ENCODE measurements at regions not wholly inside any gene's neighbourhood (a gene's known extent, or its start where the extent isn't known, plus 50 kb on each side); places are given as distances from the start of the nearest gene placed in this dataset.

DNA sequence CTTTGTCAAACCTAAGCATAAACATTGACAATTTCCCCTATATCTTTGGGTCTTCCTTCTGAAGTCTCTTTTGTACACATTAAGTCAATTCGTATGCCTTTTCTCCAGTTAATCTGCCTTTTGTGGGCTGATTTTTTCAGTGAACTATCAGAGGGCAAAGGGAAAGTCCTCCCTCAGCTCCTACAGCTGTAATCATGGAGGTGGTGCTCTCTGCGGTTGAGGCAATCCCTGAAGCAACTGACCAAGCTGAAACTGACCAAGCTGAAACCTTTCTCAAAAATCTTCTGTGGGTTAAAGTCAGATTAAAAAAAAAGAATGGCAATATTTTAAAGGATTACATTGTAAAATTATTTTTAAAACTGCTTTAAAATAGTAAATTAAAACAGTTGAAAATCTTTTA lies 105.8 kb upstream of the DNAJC10 start:
- no peaks in the 10 kb centered on the region for H3K36me3 ChIP-seq
- H3K4me3 ChIP-seq: no peak overlapping the region
- TF ChIP-seq, protein P1, sequence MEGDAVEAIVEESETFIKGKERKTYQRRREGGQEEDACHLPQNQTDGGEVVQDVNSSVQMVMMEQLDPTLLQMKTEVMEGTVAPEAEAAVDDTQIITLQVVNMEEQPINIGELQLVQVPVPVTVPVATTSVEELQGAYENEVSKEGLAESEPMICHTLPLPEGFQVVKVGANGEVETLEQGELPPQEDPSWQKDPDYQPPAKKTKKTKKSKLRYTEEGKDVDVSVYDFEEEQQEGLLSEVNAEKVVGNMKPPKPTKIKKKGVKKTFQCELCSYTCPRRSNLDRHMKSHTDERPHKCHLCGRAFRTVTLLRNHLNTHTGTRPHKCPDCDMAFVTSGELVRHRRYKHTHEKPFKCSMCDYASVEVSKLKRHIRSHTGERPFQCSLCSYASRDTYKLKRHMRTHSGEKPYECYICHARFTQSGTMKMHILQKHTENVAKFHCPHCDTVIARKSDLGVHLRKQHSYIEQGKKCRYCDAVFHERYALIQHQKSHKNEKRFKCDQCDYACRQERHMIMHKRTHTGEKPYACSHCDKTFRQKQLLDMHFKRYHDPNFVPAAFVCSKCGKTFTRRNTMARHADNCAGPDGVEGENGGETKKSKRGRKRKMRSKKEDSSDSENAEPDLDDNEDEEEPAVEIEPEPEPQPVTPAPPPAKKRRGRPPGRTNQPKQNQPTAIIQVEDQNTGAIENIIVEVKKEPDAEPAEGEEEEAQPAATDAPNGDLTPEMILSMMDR (IDR thresholded peaks at IDR 0.05): no peak
- no peak overlapping the region for H3K27ac ChIP-seq
- DNase-seq: no peak
- no peaks in the 10 kb centered on the region for H3K9me3 ChIP-seq
- H3K4me1 ChIP-seq: no peaks in the 10 kb centered on the region
- H3K9ac ChIP-seq (ENCODE audit: low read depth in 2 of 2, low read length in 2 of 2): no peak overlapping the region
- H3K27me3 ChIP-seq: no peaks in the 10 kb centered on the region
- intact Hi-C loops (cut with DNase I): no loop called here

DNA sequence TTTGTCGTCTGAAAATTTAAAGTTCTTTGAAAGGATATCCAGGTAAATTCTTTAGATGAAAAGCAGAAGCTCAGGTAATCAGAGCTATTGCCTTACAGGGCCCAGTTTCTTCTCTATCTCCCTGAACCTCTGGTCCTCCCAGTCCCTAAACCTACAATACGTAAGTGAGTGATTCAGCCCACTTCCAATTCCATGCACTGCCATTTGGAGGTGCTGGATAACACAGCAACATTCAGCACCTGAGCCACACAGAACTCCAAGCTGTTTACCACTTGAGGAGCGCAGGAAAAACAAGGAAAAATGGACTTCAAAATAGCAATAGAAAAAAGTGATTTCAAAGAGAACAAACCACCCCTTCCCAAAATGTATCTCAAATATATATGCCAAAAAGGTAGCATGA lies 105.0 kb upstream of the DNAJC10 start:
- TF ChIP-seq, protein P1 (IDR thresholded peaks at IDR 0.05): no peak
- intact Hi-C loops (cut with DNase I): no loop called here
- H3K9me3 ChIP-seq: no peaks in the 10 kb centered on the region
- H3K27me3 ChIP-seq: no peaks in the 10 kb centered on the region
- no peak overlapping the region for H3K9ac ChIP-seq (ENCODE audit: low read depth in 2 of 2, low read length in 2 of 2)
- no peak overlapping the region for H3K4me3 ChIP-seq
- no peaks in the 10 kb centered on the region for H3K4me1 ChIP-seq
- DNase-seq: no peak
- no peak overlapping the region for H3K27ac ChIP-seq
- no peaks in the 10 kb centered on the region for H3K36me3 ChIP-seq

DNA sequence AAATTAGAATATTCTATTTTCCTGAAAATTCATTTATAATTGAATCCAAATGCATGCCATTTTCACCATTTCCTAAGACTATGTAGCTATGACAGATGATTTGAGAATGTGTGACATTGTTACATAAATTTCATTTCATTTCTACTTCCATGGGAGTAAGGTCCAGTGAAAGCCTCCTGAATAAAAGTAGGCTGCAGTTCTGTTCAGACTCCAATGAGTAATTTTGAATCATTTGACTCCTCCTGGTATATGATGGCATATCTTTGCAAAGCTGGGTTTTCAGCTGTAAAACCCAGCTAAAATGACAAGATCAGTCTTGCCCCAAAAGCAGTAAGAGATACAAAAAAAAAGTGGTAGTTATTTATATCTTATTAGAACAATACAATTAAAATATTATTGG lies 101.0 kb upstream of the DNAJC10 start:
- Histone ChIP-seq H3K4me1 (no peaks in the 10 kb centered on the region), H3K9me3 (no peaks in the 10 kb centered on the region), H3K27me3 (no peaks in the 10 kb centered on the region), H3K4me3 (no peak overlapping the region), H3K9ac (ENCODE audit: low read depth in 2 of 2, low read length in 2 of 2) (no peak overlapping the region), H3K27ac (no peak overlapping the region), H3K36me3 (no peaks in the 10 kb centered on the region)
- intact Hi-C loops (cut with DNase I): no loop called here
- DNase-seq: no peak
- TF ChIP-seq, protein P1 (IDR thresholded peaks at IDR 0.05): no peak

DNA sequence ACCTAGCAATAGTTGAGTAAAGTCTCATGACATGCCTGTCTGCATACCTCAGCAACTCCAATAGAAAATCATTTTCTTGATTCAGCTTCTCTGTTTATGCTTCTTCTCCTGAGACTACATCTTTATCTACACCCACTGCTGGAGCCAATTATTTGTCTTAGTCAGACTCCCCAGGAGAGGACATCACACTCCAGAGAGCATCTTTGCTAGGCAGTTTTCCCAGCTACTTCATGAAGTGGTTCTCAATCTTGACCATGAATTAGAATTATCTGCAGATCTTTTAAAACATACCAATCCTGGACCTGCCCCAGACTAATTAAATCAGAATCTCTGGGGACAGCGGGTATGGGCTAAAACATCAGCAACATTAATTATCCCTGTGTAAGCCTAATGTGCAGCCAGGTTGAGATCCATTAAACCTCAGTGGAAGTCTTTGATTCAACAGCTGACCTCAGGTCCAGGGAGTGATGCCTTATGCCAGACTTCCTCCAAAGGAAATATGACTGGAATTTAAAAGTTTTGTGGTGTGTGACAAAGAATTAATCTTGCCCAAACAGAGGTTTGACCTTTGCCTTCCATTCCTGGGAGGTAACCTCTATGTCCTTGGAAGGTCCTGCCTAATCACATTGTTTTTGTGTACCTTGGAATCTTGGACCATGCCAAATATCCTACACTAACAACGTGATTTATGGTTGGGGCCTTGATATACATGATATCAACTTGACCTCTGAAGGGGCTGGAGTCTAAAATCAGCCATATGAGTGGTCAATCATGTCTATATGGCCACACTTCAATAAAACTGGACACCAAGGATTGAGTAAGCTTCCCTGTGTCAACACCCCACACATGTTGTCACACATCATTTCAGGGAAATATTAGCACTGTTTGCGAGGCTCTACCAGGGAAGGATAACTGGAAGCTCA lies 99.3 kb upstream of the DNAJC10 start:
- Histone ChIP-seq H3K9me3 (no peaks in the 10 kb centered on the region), H3K36me3 (no peaks in the 10 kb centered on the region), H3K4me1 (no peaks in the 10 kb centered on the region), H3K9ac (ENCODE audit: low read depth in 2 of 2, low read length in 2 of 2) (no peak overlapping the region), H3K4me3 (no peak overlapping the region), H3K27me3 (no peaks in the 10 kb centered on the region), H3K27ac (no peak overlapping the region)
- intact Hi-C loops (cut with DNase I): no loop called here
- DNase-seq: no peak
- TF ChIP-seq, protein P1 (IDR thresholded peaks at IDR 0.05): no peak

DNA sequence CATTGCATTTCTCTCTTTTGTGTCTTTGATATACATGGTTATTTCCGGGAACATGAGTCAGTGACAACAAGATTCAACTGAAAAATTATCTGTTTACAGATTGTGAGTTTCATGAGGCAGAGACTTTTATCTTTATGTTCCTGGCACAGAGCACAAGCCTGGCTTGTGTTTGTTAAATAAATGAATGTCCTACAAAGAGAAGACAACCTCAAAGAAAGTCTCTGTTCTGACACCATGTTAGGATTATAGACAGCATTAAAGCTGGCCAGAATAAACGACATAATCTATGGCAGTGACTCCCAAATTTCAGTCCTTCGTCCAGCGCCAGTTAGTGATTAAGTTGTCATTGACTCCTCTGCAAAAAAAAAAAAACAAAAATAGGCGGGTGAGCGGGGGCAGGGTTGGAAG lies 97.4 kb upstream of the DNAJC10 start:
- TF ChIP-seq, protein P1 (IDR thresholded peaks at IDR 0.05): no peak
- DNase-seq: no peak
- H3K4me1 ChIP-seq: no peaks in the 10 kb centered on the region

More for the DNA sequence above, 97.4 kb upstream of the DNAJC10 start:
- H3K4me3 ChIP-seq: no peak overlapping the region
- intact Hi-C loops (cut with DNase I): no loop called here
- H3K9ac ChIP-seq (ENCODE audit: low read depth in 2 of 2, low read length in 2 of 2): no peak overlapping the region
- H3K27me3 ChIP-seq: no peaks in the 10 kb centered on the region
- H3K36me3 ChIP-seq: no peaks in the 10 kb centered on the region
- no peaks in the 10 kb centered on the region for H3K9me3 ChIP-seq
- H3K27ac ChIP-seq: no peak overlapping the region

Measured in colonic mucosa (tissue), 4 donors.